ENCODE measurements at regions not wholly inside any gene's neighbourhood (a gene's known extent, or its start where the extent isn't known, plus 50 kb on each side); places are given as distances from the start of the nearest gene placed in this dataset.

DNA sequence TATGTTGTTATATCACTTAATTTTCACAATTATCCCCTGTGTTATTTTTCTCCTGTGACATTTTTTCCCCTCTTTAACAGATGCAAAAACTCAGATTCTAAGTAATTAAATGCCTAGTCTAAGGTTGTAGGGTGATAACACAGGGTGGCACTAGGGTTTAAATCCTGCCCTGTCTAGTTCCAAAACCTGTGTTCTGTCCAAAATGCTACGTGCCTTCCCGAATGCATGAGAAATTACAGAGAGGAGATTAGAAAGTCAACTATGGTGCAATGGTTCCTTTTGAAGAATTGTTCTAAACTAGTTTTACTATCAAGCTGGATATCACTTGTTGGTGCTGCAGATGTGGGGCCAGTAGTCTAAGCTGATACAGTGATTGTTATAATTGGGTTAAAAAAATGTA, 108.0 kb downstream of the DIPK2A start:
- TF ChIP-seq, protein P1, sequence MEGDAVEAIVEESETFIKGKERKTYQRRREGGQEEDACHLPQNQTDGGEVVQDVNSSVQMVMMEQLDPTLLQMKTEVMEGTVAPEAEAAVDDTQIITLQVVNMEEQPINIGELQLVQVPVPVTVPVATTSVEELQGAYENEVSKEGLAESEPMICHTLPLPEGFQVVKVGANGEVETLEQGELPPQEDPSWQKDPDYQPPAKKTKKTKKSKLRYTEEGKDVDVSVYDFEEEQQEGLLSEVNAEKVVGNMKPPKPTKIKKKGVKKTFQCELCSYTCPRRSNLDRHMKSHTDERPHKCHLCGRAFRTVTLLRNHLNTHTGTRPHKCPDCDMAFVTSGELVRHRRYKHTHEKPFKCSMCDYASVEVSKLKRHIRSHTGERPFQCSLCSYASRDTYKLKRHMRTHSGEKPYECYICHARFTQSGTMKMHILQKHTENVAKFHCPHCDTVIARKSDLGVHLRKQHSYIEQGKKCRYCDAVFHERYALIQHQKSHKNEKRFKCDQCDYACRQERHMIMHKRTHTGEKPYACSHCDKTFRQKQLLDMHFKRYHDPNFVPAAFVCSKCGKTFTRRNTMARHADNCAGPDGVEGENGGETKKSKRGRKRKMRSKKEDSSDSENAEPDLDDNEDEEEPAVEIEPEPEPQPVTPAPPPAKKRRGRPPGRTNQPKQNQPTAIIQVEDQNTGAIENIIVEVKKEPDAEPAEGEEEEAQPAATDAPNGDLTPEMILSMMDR (IDR thresholded peaks at IDR 0.05) = no peak
- TF ChIP-seq POLR2A (IDR thresholded peaks at IDR 0.05) = no peak
- H3K36me3 ChIP-seq (ENCODE audit: low read depth, missing control alignments) = no peaks in the 10 kb centered on the region
- H3K4me1 ChIP-seq = no peaks in the 10 kb centered on the region
- H3K27ac ChIP-seq = no peak overlapping the region
- no peaks in the 10 kb centered on the region for H3K9me3 ChIP-seq
- intact Hi-C loops (cut with DNase I; ENCODE audit: low total_unique reads) = no loop called here
- no peaks in the 10 kb centered on the region for H3K27me3 ChIP-seq
- no peak for DNase-seq
- no peak overlapping the region for H3K4me3 ChIP-seq
- WGBS, 2 donors = 80 to 82% methylated on average over 2 of the region's 2 CpGs

DNA sequence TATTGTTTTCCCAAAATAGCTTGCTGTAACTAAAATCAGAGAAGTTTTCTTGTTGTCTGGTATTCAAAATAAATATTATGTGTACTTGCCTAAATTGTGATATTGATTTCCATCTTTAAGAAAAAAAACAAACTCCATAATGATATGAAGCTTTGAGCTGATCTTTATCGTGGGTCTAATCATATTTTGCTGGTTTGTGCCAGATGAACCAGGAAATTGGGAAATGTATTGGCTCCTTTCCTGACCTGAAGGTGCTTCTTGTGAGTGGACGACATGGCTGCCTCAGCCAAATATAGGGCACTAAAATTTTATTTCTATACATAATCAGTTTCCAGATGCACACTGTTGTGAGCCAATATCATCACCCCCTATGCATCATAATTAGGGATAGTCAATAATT, 113.3 kb downstream of the DIPK2A start:
- no peak for TF ChIP-seq POLR2A (IDR thresholded peaks at IDR 0.05)
- TF ChIP-seq, protein P1 (IDR thresholded peaks at IDR 0.05) = no peak
- H3K9me3 ChIP-seq = no peaks in the 10 kb centered on the region
- 70 to 80% methylated on average over 2 of the region's 2 CpGs for WGBS, 2 donors

GRCh38 chr3:144085964-144086363, 114.3 kb downstream of the DIPK2A start:
- 71 to 78% methylated on average over 3 of the region's 3 CpGs for WGBS, 2 donors
- Histone ChIP-seq H3K4me3 (no peak overlapping the region), H3K36me3 (ENCODE audit: low read depth, missing control alignments) (no peaks in the 10 kb centered on the region), H3K27ac (no peak overlapping the region), H3K27me3 (no peaks in the 10 kb centered on the region), H3K9me3 (no peaks in the 10 kb centered on the region), H3K4me1 (no peaks in the 10 kb centered on the region)
- intact Hi-C loops (cut with DNase I; ENCODE audit: low total_unique reads) = no loop called here
- DNase-seq = no peak
- TF ChIP-seq POLR2A (IDR thresholded peaks at IDR 0.05) = no peak
- TF ChIP-seq, protein P1 (IDR thresholded peaks at IDR 0.05) = no peak

More for the DNA sequence above, 113.3 kb downstream of the DIPK2A start:
- DNase-seq = no peak
- H3K27me3 ChIP-seq = no peaks in the 10 kb centered on the region
- intact Hi-C loops (cut with DNase I; ENCODE audit: low total_unique reads) = no loop called here
- no peak overlapping the region for H3K27ac ChIP-seq
- no peaks in the 10 kb centered on the region for H3K36me3 ChIP-seq (ENCODE audit: low read depth, missing control alignments)
- no peaks in the 10 kb centered on the region for H3K4me1 ChIP-seq
- H3K4me3 ChIP-seq = no peak overlapping the region

- DNase-seq = no peak
- no peaks in the 10 kb centered on the region for H3K9me3 ChIP-seq
- intact Hi-C loops (cut with DNase I; ENCODE audit: low total_unique reads) = no loop called here
These were observed 124.4 kb downstream of the DIPK2A start for GRCh38 chr3:144096016-144096415.

GRCh38 chr3:144097163-144097562, 125.5 kb downstream of the DIPK2A start:
- Histone ChIP-seq H3K4me1 (no peaks in the 10 kb centered on the region), H3K4me3 (no peak overlapping the region), H3K9me3 (no peaks in the 10 kb centered on the region), H3K36me3 (ENCODE audit: low read depth, missing control alignments) (no peaks in the 10 kb centered on the region), H3K27ac (no peak overlapping the region), H3K27me3 (no peaks in the 10 kb centered on the region)
- 81 to 93% methylated on average over 2 of the region's 2 CpGs for WGBS, 2 donors
- intact Hi-C loops (cut with DNase I; ENCODE audit: low total_unique reads) = no loop called here
- DNase-seq = no peak
- no peak for TF ChIP-seq POLR2A (IDR thresholded peaks at IDR 0.05)

More at GRCh38 chr3:144096016-144096415, 124.4 kb downstream of the DIPK2A start:
- H3K27me3 ChIP-seq = no peaks in the 10 kb centered on the region
- no peaks in the 10 kb centered on the region for H3K4me1 ChIP-seq
- H3K4me3 ChIP-seq = no peak overlapping the region
- WGBS, 2 donors = 98 to 100% methylated on average over 3 of the region's 3 CpGs
- no peak for TF ChIP-seq POLR2A (IDR thresholded peaks at IDR 0.05)
- TF ChIP-seq, protein P1 (IDR thresholded peaks at IDR 0.05) = no peak
- H3K27ac ChIP-seq = no peak overlapping the region
- H3K36me3 ChIP-seq (ENCODE audit: low read depth, missing control alignments) = no peaks in the 10 kb centered on the region
